ENCODE measurements at regions not wholly inside any gene's neighbourhood (a gene's known extent, or its start where the extent isn't known, plus 50 kb on each side); places are given as distances from the start of the nearest gene placed in this dataset.

DNA sequence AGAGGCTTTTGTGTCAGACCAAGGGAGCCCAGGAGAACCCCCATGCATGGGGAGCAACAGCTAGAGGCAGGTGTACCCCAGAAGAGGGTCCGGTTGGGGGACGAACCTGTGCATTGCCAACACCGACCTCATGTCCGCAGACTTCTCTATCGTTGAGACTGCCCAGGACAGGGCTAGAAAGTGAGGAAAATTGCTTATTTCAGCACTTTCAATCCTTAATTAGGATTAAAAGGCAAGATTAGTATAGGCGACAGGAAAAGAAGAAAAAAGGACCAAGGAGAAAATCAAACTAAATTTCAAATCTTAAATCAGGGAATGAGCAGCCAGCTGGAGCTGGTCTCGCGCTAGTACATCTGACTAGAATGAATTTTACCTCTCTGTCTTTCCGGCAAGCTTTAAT lies 438.9 kb upstream of the SOX11 start:
- ChIA-PET CTCF (interaction anchor here (1.5 kb wide), 1 partner anchor 9 kb away, joined by 3 read pairs; no protein-coding TSS in a partner anchor), POLR2A (no interaction called here)
- intact Hi-C loops (cut with micrococcal nuclease), result no loop called here
- no peaks in the 10 kb centered on the region for H3K27me3 Mint-ChIP-seq
- H3K4me1 Mint-ChIP-seq, result no peaks in the 10 kb centered on the region
- ATAC-seq (ENCODE audit: low read depth) (no peak), DNase-seq (no peak)
- H3K4me3 Mint-ChIP-seq, result no peak overlapping the region
- TF ChIP-seq, protein P1, sequence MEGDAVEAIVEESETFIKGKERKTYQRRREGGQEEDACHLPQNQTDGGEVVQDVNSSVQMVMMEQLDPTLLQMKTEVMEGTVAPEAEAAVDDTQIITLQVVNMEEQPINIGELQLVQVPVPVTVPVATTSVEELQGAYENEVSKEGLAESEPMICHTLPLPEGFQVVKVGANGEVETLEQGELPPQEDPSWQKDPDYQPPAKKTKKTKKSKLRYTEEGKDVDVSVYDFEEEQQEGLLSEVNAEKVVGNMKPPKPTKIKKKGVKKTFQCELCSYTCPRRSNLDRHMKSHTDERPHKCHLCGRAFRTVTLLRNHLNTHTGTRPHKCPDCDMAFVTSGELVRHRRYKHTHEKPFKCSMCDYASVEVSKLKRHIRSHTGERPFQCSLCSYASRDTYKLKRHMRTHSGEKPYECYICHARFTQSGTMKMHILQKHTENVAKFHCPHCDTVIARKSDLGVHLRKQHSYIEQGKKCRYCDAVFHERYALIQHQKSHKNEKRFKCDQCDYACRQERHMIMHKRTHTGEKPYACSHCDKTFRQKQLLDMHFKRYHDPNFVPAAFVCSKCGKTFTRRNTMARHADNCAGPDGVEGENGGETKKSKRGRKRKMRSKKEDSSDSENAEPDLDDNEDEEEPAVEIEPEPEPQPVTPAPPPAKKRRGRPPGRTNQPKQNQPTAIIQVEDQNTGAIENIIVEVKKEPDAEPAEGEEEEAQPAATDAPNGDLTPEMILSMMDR (IDR thresholded peaks at IDR 0.05), result no peak
- no peak overlapping the region for H3K27ac Mint-ChIP-seq
- H3K36me3 Mint-ChIP-seq (ENCODE audit: low read depth), result no peaks in the 10 kb centered on the region
- H3K9me3 Mint-ChIP-seq, result peaks cover 15% of the 10 kb centered on the region

DNA sequence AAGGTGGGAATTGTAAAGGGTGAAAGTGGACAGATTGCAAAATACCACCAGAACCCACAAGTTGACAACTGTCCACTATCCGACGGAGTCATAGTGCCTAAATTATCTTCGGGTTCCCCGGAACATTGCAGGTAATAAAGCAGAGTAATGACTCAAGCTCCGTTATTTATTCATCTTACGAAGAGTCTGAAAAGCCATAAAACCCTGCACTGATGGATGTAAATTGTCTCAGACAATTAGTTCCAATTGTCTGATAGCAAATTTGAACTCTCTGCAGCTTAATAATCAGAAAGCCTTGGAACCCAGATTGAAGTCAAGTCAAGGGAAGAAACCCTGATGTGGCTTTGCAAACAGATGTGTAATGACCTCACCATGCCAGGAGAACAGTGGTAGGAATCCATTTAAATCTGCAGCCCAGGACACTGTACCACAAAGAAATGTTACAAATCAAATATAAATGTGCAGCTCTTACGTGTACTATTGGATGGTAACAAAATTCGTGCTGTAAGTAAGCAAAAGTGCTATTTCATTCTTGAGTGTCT lies 437.3 kb upstream of the SOX11 start:
- CTCF ChIA-PET, result no interaction called here
- POLR2A ChIA-PET, result no interaction called here
- DNase-seq (no peak), ATAC-seq (ENCODE audit: low read depth) (no peak)
- Mint-ChIP-seq H3K4me3 (no peak overlapping the region), H3K27ac (no peak overlapping the region), H3K36me3 (ENCODE audit: low read depth) (no peaks in the 10 kb centered on the region), H3K4me1 (no peaks in the 10 kb centered on the region), H3K9me3 (peaks cover 13% of the 10 kb centered on the region), H3K27me3 (no peaks in the 10 kb centered on the region)
- TF ChIP-seq, protein P1 (IDR thresholded peaks at IDR 0.05), result no peak
- intact Hi-C loops (cut with micrococcal nuclease), result no loop called here

DNA sequence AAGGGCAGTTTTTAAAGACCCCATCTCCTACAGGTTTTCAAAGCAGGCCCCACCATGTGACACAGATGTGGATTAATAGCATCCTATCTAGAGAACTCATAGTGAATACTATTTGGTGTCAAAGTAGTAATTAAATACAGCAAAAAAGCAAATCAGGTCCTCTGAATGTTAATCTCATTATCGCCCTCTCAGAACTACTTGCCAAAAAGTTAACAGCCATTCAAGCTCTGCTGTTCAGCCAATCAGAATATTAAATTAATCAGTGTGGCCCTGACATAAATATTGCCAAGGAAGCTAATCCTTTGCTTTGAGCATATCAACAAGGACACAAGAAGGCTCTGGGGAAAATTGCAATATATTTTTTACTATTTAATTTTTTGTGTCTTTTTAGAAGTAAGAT lies 428.9 kb upstream of the SOX11 start:
- Mint-ChIP-seq H3K27ac (no peak overlapping the region), H3K4me1 (no peaks in the 10 kb centered on the region), H3K27me3 (no peaks in the 10 kb centered on the region), H3K9me3 (peaks cover 10% of the 10 kb centered on the region), H3K4me3 (no peak overlapping the region), H3K36me3 (ENCODE audit: low read depth) (no peaks in the 10 kb centered on the region)
- CTCF ChIA-PET, result no interaction called here
- DNase-seq (no peak), ATAC-seq (ENCODE audit: low read depth) (no peak)
- TF ChIP-seq, protein P1 (IDR thresholded peaks at IDR 0.05), result no peak
- intact Hi-C loops (cut with micrococcal nuclease), result no loop called here
- POLR2A ChIA-PET, result no interaction called here

- Mint-ChIP-seq H3K4me3 (no peak overlapping the region), H3K9me3 (peaks cover 12% of the 10 kb centered on the region), H3K27me3 (no peaks in the 10 kb centered on the region), H3K4me1 (no peaks in the 10 kb centered on the region), H3K36me3 (ENCODE audit: low read depth) (no peaks in the 10 kb centered on the region), H3K27ac (no peak overlapping the region)
- ATAC-seq (ENCODE audit: low read depth) (no peak), DNase-seq (no peak)
- ChIA-PET CTCF (no interaction called here), POLR2A (no interaction called here)
- intact Hi-C loops (cut with micrococcal nuclease), result no loop called here
- TF ChIP-seq, protein P1 (IDR thresholded peaks at IDR 0.05), result no peak
Observed at GRCh38 chr2:5264361-5264760, 427.8 kb upstream of the SOX11 start.

- Mint-ChIP-seq H3K27ac (no peak overlapping the region), H3K4me3 (no peak overlapping the region), H3K36me3 (ENCODE audit: low read depth) (no peaks in the 10 kb centered on the region), H3K9me3 (peaks cover 7% of the 10 kb centered on the region), H3K27me3 (no peaks in the 10 kb centered on the region), H3K4me1 (no peaks in the 10 kb centered on the region)
- no peak for DNase-seq
- ChIA-PET POLR2A (no interaction called here), CTCF (no interaction called here)
- intact Hi-C loops (cut with micrococcal nuclease), result no loop called here
- ATAC-seq (ENCODE audit: low read depth), result no peak
- TF ChIP-seq, protein P1 (IDR thresholded peaks at IDR 0.05), result no peak
Observed at GRCh38 chr2:5285061-5285460, 407.1 kb upstream of the SOX11 start.

All from activated B cell treated with CpG ODN at 0.5 μM for 24 hours (primary cell).